Stomach (tissue), 8 donors: ENCODE measurements at regions not wholly inside any gene's neighbourhood (a gene's known extent, or its start where the extent isn't known, plus 50 kb on each side); places are given as distances from the start of the nearest gene placed in this dataset.

Experiments
- DNase-seq, 2 donors: peaks; one replicate each; pipeline versions ENCODE4 v3.0.0 to v3.0.0-alpha.2; 2013 to 2019
- H3K27ac ChIP-seq, 5 donors: fragments of 200-600 bp in 4 of 5; sonication (generic) in 4 of 5; one replicate each; pipeline ENCODE4 v1.5.1; 2013 to 2019; ENCODE audit warnings: mild to moderate bottlenecking in 1 of 5, moderate library complexity in 1 of 5
- H3K27me3 ChIP-seq, 3 donors: fragments of 200-600 bp; sonication (generic); one replicate each; pipeline ENCODE4 v1.5.1; 2017 to 2019; ENCODE audit warnings: mixed run types in 1 of 3
- H3K36me3 ChIP-seq, 4 donors: fragments of 200-600 bp; sonication (generic); 1 replicate in 3 of 4; 2 replicates in 1 of 4; pipeline ENCODE4 v1.5.1; 2016 to 2019
- H3K4me1 ChIP-seq, 4 donors: fragments of 200-600 bp; sonication (generic); one replicate each; pipeline ENCODE4 v1.5.1; 2016 to 2019
- H3K4me3 ChIP-seq, 4 donors: fragments of 200-600 bp; sonication (generic) in 3 of 4; one replicate each; pipeline ENCODE4 v1.5.1; 2016 to 2019; ENCODE audit warnings: mild to moderate bottlenecking in 1 of 4
- H3K9me3 ChIP-seq, 4 donors: fragments of 200-600 bp; sonication (generic); one replicate each; pipeline ENCODE4 v1.5.1; 2016 to 2019
- EP300 ChIP-seq: sonication (generic); formaldehyde crosslinking; IDR thresholded peaks from one replicate; pipeline ENCODE4 v1.6.1; 2017; ENCODE audit warnings: antibody characterized with exemption
- POLR2A ChIP-seq, 4 donors: fragments of 450-650 bp; IDR thresholded peaks; one replicate each; pipeline ENCODE4 v1.6.1; 2016; ENCODE audit warnings: antibody characterized with exemption in 4 of 4, control low read depth in 2 of 4, mild to moderate bottlenecking in 1 of 4, moderate library complexity in 1 of 4
- POLR2AphosphoS5 ChIP-seq, 3 donors: sonication (generic); formaldehyde crosslinking; IDR thresholded peaks; one replicate each; pipeline ENCODE4 v1.6.1; 2016; ENCODE audit warnings: antibody characterized with exemption in 3 of 3
- WGBS, 5 donors: extraction: QIAGEN DNeasy Blood & Tissue Kit in 3 of 5; methylation state at CpG; one replicate each; pipeline versions ENCODE4 v1.1.5 to v1.1.7; 2013 to 2018; 5-methylcytosine and 5-hydroxymethylcytosine counted together
- intact Hi-C: fragments of 100-400 bp; cut with DNase I; formaldehyde crosslinking; loops from one replicate; pipeline ENCODE4 v1.15.1; 2023; ENCODE audit warnings: low total_unique reads
- TF ChIP-seq, protein P1 (sequence below), 7 experiments: fragments of 450-650 bp in 4 of 7; fragments of 200-600 bp in 3 of 7; sonication (generic) in 3 of 7; IDR thresholded peaks; one replicate each; pipeline ENCODE4 v1.5.1; 2016 to 2019; ENCODE audit warnings: antibody characterized with exemption in 7 of 7, control low read depth in 2 of 7, mild to moderate bottlenecking in 1 of 7
- donor health status: healthy with polysubstance abuse.
- donor health status: Bipolar disorder and iron deficiency.
- donor health status: healthy.

DNA sequence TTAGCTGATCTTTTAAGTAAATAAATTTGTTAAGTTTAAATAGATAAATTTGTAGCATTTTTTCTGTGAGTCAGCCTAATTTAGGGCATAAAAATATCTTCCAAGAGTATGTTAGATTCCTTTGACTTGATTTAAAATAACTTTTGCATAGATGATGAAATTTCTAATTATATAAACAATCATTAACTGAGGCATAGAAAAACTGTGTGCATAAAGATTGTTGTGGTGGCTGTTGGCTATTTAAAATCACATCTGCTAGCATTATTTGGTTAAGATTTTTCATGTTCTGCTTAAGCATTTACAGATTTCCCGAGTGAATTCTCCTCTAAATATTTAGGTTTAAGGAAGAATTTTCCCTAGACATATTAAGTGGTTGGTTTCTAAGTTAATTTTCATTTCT, 223.2 kb downstream of the FSCB start:
- H3K4me3 ChIP-seq: no peak overlapping the region
- intact Hi-C loops: no loop called here
- 47 to 53% (median 49%) methylated on average over 1 of the region's 1 CpG for WGBS, 5 donors
- TF ChIP-seq POLR2AphosphoS5 (IDR thresholded peaks at IDR 0.05) (no peak), POLR2A (IDR thresholded peaks at IDR 0.05) (no peak), EP300 (no peak)
- TF ChIP-seq, protein P1, sequence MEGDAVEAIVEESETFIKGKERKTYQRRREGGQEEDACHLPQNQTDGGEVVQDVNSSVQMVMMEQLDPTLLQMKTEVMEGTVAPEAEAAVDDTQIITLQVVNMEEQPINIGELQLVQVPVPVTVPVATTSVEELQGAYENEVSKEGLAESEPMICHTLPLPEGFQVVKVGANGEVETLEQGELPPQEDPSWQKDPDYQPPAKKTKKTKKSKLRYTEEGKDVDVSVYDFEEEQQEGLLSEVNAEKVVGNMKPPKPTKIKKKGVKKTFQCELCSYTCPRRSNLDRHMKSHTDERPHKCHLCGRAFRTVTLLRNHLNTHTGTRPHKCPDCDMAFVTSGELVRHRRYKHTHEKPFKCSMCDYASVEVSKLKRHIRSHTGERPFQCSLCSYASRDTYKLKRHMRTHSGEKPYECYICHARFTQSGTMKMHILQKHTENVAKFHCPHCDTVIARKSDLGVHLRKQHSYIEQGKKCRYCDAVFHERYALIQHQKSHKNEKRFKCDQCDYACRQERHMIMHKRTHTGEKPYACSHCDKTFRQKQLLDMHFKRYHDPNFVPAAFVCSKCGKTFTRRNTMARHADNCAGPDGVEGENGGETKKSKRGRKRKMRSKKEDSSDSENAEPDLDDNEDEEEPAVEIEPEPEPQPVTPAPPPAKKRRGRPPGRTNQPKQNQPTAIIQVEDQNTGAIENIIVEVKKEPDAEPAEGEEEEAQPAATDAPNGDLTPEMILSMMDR (IDR thresholded peaks at IDR 0.05): no peak
- H3K9me3 ChIP-seq: peaks cover 0 to 3% (median 0%) of the 10 kb centered on the region in 4 donors
- no peaks in the 10 kb centered on the region for H3K4me1 ChIP-seq
- no peak overlapping the region for H3K27ac ChIP-seq
- no peaks in the 10 kb centered on the region for H3K36me3 ChIP-seq
- H3K27me3 ChIP-seq: no peaks in the 10 kb centered on the region
- DNase-seq: no peak

DNA sequence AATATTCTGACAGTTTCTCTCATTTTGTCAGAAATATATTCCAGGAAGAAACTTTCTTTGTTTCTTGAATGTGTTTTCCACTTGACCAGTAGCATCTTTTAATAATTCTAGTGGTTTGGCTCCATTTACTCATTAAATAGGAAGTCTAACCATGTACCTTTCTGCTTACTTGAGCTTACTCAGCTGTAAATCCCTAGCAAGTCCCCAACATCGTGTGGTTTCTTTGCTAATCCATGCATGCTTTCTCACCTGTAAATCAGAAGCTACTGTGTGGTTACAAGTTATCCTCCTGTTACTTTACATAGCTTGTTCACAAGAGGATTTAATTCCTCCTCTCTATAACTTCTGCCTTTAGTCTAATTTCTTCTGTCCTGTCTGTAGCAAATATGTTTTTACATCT, 227.7 kb downstream of the FSCB start:
- TF ChIP-seq, protein P1 (IDR thresholded peaks at IDR 0.05): no peak
- Histone ChIP-seq H3K27me3 (no peaks in the 10 kb centered on the region), H3K4me1 (no peaks in the 10 kb centered on the region), H3K27ac (no peak overlapping the region), H3K9me3 (peaks cover 0 to 3% (median 0%) of the 10 kb centered on the region in 4 donors), H3K36me3 (no peaks in the 10 kb centered on the region), H3K4me3 (no peak overlapping the region)
- intact Hi-C loops: no loop called here
- no peak for DNase-seq
- 35 to 54% (median 45%) methylated on average over 1 of the region's 1 CpG for whole genome bisulfite sequencing, 5 donors

DNA sequence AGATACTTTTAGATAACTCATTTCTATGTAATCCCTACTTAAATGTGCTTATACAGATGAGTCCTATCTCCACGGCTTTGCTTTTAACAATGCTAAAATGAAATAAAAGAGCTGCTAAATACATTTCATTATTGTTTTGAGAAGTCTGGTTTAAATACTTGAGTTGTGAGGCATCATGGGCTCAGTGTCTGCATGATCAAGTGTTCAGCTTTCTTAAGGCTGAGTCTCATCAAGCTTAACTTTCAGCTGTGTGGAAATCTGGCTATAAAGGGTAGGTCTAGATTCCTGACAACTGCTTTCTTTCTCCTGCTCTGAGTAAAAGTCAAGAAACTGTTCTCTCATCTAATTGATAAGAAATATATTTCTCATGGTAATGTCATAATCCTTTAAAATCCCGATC, 235.4 kb downstream of the FSCB start:
- H3K9me3 ChIP-seq: peaks cover 0 to 7% (median 2%) of the 10 kb centered on the region in 4 donors
- H3K4me1 ChIP-seq: no peaks in the 10 kb centered on the region
- no peaks in the 10 kb centered on the region for H3K27me3 ChIP-seq
- no peak for DNase-seq
- no peaks in the 10 kb centered on the region for H3K36me3 ChIP-seq
- H3K27ac ChIP-seq: no peak overlapping the region
- TF ChIP-seq POLR2A (IDR thresholded peaks at IDR 0.05) (no peak), POLR2AphosphoS5 (IDR thresholded peaks at IDR 0.05) (no peak)
- intact Hi-C loops: no loop called here
- H3K4me3 ChIP-seq: no peak overlapping the region
- 70 to 84% (median 74%) methylated on average over 2 of the region's 2 CpGs for WGBS, 5 donors

DNA sequence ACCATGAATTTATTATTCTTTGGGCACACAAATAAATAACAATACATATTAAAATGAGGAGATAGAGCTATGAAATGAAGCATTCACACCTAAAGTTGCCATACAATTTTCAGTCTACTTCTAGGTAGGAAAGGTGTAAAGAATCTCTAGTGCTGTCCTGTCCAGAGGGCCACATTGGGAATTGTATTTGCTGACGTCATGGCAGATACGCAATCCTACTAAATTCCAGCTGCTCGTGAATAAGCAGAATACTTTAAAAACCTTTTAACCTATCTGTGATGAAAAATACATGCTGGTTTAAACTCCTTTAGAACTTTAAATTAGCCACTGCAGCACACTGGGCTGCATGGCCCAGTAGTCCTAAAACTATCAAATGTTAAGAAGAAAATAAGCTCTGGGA, 236.1 kb downstream of the FSCB start:
- intact Hi-C loops: no loop called here
- no peak for DNase-seq
- Histone ChIP-seq H3K27ac (no peak overlapping the region), H3K4me1 (no peaks in the 10 kb centered on the region), H3K4me3 (no peak overlapping the region), H3K9me3 (peaks cover 0 to 9% (median 2%) of the 10 kb centered on the region in 4 donors), H3K27me3 (no peaks in the 10 kb centered on the region), H3K36me3 (no peaks in the 10 kb centered on the region)
- WGBS, 5 donors: 79 to 90% (median 87%) methylated on average over 3 of the region's 3 CpGs
- TF ChIP-seq POLR2AphosphoS5 (IDR thresholded peaks at IDR 0.05) (no peak), EP300 (no peak), POLR2A (IDR thresholded peaks at IDR 0.05) (no peak)
- TF ChIP-seq, protein P1 (IDR thresholded peaks at IDR 0.05): no peak

DNA sequence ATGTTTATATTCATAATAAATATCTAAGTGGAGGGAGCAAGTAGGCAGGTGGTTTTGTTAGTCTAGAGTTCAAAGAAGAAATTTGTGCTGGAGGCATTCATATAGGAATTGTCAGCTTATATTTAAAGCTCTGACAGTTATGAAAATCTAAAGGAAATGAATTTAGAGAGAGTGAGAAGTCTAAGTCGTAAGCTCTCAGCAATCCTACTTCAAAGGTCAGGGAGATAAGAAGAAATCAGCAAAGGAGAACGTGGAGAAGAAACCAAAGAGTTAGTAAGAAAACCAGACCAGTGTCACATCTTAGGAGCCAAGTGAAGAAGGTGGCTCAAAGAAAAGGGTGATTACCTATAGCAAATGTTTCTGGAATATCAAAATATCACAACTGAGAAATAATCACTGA, 241.8 kb downstream of the FSCB start:
- Histone ChIP-seq H3K4me1 (no peaks in the 10 kb centered on the region), H3K36me3 (no peaks in the 10 kb centered on the region), H3K4me3 (no peak overlapping the region), H3K27ac (no peak overlapping the region), H3K27me3 (no peaks in the 10 kb centered on the region), H3K9me3 (peaks cover 0 to 30% (median 10%) of the 10 kb centered on the region in 4 donors)
- no peak for DNase-seq
- whole genome bisulfite sequencing, 5 donors: 21 to 38% (median 31%) methylated on average over 2 of the region's 2 CpGs
- intact Hi-C loops: no loop called here
- no peak for TF ChIP-seq POLR2A (IDR thresholded peaks at IDR 0.05)
- TF ChIP-seq, protein P1 (IDR thresholded peaks at IDR 0.05): no peak
- no peak for TF ChIP-seq EP300
- no peak for TF ChIP-seq POLR2AphosphoS5 (IDR thresholded peaks at IDR 0.05)
